Kidney (tissue), 13 donors: ENCODE measurements at regions not wholly inside any gene's neighbourhood (a gene's known extent, or its start where the extent isn't known, plus 50 kb on each side); places are given as distances from the start of the nearest gene placed in this dataset.
"Not testable (repeated sequence)": the region's sequence is repeated elsewhere in the genome, so short reads cannot be mapped to it uniquely, and the experiment has no call there.

ENCODE experiments used
- DNase-seq, 5 donors: peaks; one replicate each; pipeline ENCODE4 v3.0.0-alpha.2; 2013 to 2020
- FAIRE-seq: peaks from 2 replicates; lab custom pipeline; 2012; peaks lifted over from hg19 to GRCh38; lab: Jason Lieb, UNC
- H3K27ac ChIP-seq, 2 donors: one replicate each; pipeline ENCODE4 v1.7.0; 2013; ENCODE audit warnings: low read depth in 2 of 2, low read length in 2 of 2, inconsistent platforms in 1 of 2
- H3K27me3 ChIP-seq: one replicate; pipeline ENCODE4 v1.7.1; 2013; ENCODE audit warnings: low read length, inconsistent platforms; ENCODE audit not compliant: control insufficient read depth, insufficient read depth
- H3K36me3 ChIP-seq, 3 donors: one replicate each; pipeline versions ENCODE4 v1.7.0 to v1.7.1; 2013; ENCODE audit warnings: low read length in 3 of 3, control low read depth in 1 of 3, inconsistent platforms in 1 of 3; ENCODE audit not compliant: insufficient read depth in 3 of 3, control insufficient read depth in 2 of 3
- H3K4me1 ChIP-seq, 3 donors: one replicate each; pipeline versions ENCODE4 v1.7.0 to v1.7.1; 2013; ENCODE audit warnings: low read length in 3 of 3, inconsistent platforms in 1 of 3, low read depth in 1 of 3; ENCODE audit not compliant: control insufficient read depth in 2 of 3, insufficient read depth in 2 of 3
- H3K4me3 ChIP-seq, 3 donors: one replicate each; pipeline versions ENCODE4 v1.7.0 to v1.8.1; 2013; ENCODE audit warnings: low read length in 3 of 3, control low read depth in 1 of 3, inconsistent platforms in 1 of 3
- H3K9ac ChIP-seq, 3 donors: one replicate each; pipeline versions ENCODE4 v1.7.0 to v1.7.1; 2013; ENCODE audit warnings: low read length in 3 of 3, control low read depth in 1 of 3, inconsistent platforms in 1 of 3
- H3K9me3 ChIP-seq, 3 donors: one replicate each; pipeline versions ENCODE4 v1.7.0 to v1.7.1; 2013; ENCODE audit warnings: low read length in 3 of 3, control low read depth in 1 of 3, inconsistent platforms in 1 of 3; ENCODE audit not compliant: control insufficient read depth in 2 of 3, insufficient read depth in 1 of 3
- intact Hi-C: fragments of 100-400 bp; cut with DNase I; formaldehyde crosslinking; loops from one replicate; pipeline ENCODE4 v1.11.1; 2022
- TF ChIP-seq, protein P1 (sequence below): IDR thresholded peaks from 3 replicates; pipeline ENCODE4 v1.5.1; 2012; ENCODE audit warnings: mild to moderate bottlenecking, moderate library complexity, borderline replicate concordance; ENCODE audit not compliant: insufficient read depth; ENCODE audit errors: extremely low read depth
- donor health status: control.
- donor health status: control.
- donor health status: control.
- donor health status: control.
- donor health status: control.
- donor health status: DM: yes; HTN: yes; CAD: no.
- donor health status: Normal renal cell carcinoma (clear cell type).

DNA sequence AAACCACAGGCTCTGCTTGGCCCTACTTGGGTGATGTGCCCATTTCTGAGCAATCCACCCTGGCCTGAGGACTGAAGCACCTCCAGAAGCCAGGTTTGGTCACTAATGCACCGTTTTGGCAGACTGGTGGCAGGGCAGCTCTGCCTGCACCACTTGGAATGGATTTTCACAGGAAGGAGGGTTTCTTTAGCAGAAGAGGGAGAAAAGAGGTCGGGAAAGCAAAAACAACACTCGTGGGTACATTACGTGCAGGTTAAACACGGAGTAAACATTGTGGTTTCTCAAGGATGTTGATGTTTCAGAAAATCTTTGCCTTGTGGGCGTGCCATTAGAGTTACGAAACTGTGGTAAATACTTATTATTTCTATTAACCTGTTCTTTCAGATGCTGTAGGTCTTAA lies 70.8 kb downstream of the KCNA5 start:
- Histone ChIP-seq H3K4me3 (no peak overlapping the region), H3K9me3 (no peaks in the 10 kb centered on the region), H3K9ac (no peak overlapping the region), H3K4me1 (no peaks in the 10 kb centered on the region), H3K36me3 (no peaks in the 10 kb centered on the region), H3K27me3 (no peaks in the 10 kb centered on the region), H3K27ac (no peak overlapping the region)
- intact Hi-C loops, result no loop called here
- TF ChIP-seq, protein P1, sequence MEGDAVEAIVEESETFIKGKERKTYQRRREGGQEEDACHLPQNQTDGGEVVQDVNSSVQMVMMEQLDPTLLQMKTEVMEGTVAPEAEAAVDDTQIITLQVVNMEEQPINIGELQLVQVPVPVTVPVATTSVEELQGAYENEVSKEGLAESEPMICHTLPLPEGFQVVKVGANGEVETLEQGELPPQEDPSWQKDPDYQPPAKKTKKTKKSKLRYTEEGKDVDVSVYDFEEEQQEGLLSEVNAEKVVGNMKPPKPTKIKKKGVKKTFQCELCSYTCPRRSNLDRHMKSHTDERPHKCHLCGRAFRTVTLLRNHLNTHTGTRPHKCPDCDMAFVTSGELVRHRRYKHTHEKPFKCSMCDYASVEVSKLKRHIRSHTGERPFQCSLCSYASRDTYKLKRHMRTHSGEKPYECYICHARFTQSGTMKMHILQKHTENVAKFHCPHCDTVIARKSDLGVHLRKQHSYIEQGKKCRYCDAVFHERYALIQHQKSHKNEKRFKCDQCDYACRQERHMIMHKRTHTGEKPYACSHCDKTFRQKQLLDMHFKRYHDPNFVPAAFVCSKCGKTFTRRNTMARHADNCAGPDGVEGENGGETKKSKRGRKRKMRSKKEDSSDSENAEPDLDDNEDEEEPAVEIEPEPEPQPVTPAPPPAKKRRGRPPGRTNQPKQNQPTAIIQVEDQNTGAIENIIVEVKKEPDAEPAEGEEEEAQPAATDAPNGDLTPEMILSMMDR, result no peak
- FAIRE-seq (no peak), DNase-seq (no peak)

DNA sequence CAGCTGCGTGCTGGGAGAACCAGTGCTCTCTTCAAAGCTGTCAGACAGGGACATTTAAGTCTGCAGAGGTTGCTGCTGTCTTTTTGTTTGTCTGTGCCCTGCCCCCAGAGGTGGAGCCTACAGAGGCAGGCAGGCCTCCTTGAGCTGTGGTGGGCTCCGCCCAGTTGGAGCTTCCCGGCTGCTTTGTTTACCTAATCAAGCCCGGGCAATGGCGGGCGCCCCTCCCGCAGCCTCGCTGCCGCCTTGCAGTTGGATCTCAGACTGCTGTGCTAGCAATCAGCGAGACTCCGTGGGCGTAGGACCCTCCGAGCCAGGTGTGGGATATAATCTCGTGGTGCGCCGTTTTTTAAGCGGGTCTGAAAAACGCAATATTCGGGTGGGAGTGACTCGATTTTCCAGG lies 78.1 kb downstream of the KCNA5 start:
- not testable (repeated sequence) for DNase-seq, H3K27ac ChIP-seq

DNA sequence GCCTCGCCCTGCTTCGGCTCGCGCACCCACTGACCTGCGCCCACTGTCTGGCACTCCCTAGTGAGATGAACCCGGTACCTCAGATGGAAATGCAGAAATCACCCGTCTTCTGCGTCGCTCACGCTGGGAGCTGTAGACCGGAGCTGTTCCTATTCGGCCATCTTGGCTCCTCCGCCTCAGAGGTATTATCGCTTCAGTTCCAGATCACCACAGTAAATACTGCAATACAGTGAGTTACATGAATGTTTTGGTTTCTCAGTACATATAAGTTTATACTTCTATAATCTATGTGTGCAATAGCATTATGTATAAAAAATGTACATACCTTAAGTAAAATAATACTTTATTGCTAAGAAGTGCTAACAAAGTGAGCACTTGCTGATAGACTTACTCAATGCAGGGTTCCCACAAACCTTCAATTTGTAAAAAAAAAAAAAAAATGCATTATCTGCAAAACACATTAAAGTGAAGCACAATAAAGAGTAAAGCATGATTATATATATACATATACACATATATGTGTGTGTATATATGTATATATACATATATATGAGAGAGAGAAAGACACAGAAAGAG lies 78.7 kb downstream of the KCNA5 start:
- H3K9ac ChIP-seq, H3K4me3 ChIP-seq, H3K4me1 ChIP-seq, H3K9me3 ChIP-seq, FAIRE-seq, intact Hi-C loops, H3K36me3 ChIP-seq, H3K27ac ChIP-seq, DNase-seq, H3K27me3 ChIP-seq: not testable (repeated sequence)

More for the DNA sequence above, 78.1 kb downstream of the KCNA5 start:
- H3K36me3 ChIP-seq, H3K27me3 ChIP-seq, H3K4me3 ChIP-seq, H3K4me1 ChIP-seq, intact Hi-C loops, FAIRE-seq, H3K9me3 ChIP-seq, H3K9ac ChIP-seq: not testable (repeated sequence)

DNA sequence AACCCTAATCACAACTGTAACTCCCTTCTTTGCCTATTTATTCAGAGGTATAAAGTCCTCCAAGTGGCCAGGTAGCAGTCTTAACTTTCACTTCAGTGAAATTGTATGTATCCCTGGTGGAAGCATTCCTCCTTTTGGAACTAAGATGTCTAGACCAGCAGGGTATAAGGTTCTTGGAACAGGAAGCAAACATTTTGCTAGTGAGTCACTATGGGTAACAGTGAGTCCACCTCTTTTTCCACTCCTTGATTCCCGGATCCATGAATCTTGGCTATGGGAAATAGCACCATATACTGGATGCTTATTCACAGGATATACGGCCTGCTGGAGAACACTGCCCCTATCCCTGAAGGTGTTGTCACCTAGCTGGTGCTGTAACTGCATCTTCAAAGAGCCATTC lies 80.2 kb downstream of the KCNA5 start:
- Histone ChIP-seq H3K27ac (no peak overlapping the region), H3K36me3 (no peaks in the 10 kb centered on the region), H3K9me3 (no peaks in the 10 kb centered on the region), H3K9ac (no peak overlapping the region), H3K4me1 (no peaks in the 10 kb centered on the region), H3K27me3 (no peaks in the 10 kb centered on the region), H3K4me3 (no peak overlapping the region)
- intact Hi-C loops, result no loop called here
- no peak for FAIRE-seq
- TF ChIP-seq, protein P1, result no peak
- DNase-seq, result no peak
